GM18861 (cell line): ENCODE measurements at regions not wholly inside any gene's neighbourhood (a gene's known extent, or its start where the extent isn't known, plus 50 kb on each side); places are given as distances from the start of the nearest gene placed in this dataset.

Experiments
- ATAC-seq: cut with Tn5 transposase; IDR thresholded peaks from one replicate; pipeline ENCODE4 v1.9.1; 2021; ENCODE audit not compliant: unreplicated experiment

DNA sequence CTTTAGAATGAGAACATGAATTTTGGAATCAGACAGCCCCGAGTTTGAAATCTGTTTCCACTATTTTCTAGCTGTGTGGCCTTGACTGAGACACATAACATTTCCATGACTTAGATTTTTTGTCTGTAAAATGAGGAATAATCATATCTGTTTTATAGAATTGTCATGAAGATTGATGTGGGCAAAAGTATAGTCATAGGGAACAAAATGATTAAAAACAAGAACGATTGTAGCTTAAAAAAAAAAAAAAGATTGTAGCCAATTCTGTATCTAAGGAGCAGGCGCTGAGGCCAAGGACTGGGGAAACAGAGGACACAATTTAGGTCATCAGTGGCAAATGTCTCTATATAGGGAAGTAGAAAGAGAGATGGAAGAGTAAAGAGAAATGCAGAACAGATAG, 201.6 kb upstream of the C1QTNF7 start:
- no peak for ATAC-seq

DNA sequence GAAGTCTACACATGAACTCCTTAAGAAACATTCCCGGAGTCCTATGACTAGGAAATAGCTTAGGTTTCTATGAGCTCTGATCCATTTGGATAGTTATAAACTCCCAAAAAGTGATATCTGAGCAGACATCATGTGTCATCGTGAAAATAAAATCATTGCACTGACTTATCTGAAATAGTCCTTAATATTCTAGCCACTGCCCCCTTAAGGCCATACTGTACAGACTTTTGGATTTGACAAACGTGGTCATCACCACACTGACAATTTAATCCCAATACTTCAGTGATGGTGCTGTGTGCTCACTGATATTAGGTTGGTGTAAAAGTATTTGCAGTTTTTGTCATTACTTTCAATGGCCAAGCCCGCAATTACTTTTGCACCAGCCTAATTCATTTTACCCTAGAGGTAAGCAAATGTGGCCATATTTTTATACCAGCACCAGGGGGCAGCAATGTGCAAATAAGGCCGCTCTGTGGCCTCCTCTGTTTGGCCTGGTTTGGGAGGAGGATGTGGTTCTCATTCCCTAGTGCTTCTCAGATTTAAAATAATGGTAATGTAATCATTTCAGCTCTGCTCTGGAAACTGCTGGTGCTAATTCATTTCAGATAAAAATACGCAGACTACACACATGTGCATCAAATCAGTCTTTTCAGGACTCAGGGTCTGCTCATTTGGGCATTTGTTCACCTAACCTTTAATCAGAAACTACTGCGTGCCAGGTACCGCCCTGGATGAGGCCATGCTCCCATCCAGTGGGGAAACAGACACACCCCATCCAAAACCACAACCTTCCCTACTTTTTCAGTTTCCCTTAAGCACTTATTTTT, 196.4 kb upstream of the C1QTNF7 start:
- ATAC-seq, result peak; percentile 88

DNA sequence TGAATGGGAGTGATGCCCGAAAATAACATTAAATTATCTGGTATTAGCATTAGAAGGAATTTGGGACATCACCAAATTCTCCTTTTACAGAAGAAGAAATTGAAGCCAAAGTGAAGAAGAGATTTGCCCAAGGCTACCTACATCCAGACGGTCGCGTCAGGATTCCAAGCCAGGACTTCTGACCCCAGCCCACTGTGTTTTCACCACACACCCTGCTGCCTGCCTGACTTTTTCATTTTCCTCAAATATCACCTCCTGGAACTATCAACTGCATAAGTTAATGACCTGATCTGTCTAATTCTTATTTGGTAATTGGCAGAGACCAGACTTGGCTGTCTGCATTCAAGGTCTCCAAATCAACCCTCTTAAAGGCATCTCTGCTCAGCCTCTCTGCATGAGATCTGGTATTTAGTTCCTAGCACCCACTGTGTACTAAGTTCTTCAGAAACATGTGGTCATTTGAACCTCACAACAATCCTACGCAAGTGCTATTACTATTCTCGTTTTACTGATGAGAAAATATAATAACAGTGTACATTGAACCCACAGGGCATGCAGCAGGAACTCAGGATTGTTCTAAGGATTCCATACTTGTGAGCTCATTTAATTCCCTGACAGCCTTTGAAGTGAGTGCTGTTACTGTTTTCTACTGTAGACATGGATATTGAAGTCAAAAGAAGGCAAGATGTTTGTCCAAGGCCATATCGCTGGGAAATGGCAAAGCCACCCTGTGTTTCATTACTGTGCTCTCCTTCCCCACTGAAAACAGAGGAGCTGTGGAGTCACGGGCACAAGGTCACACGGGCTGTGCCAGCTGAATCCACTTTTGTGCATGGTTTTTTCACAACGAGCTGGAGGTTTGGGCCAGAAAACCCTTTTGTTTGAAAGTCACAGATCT, 195.2 kb upstream of the C1QTNF7 start:
- ATAC-seq, result no peak

DNA sequence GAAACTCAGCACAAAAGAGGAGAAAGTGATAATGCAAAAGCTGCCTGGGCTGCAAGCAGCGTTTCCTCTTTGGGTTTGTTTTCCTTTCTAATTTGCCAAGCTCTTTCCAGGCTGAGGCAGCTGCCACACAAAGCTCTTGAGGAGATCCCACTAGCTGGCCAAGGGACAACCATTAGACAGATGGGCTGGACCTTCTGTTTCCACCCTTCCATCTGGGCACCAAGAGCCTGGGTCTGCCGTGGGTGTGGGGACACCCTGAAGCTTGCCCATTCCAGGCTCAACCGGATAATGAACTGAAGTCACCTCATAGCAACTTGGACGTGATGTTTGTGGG, 194.6 kb upstream of the C1QTNF7 start:
- no peak for ATAC-seq

DNA sequence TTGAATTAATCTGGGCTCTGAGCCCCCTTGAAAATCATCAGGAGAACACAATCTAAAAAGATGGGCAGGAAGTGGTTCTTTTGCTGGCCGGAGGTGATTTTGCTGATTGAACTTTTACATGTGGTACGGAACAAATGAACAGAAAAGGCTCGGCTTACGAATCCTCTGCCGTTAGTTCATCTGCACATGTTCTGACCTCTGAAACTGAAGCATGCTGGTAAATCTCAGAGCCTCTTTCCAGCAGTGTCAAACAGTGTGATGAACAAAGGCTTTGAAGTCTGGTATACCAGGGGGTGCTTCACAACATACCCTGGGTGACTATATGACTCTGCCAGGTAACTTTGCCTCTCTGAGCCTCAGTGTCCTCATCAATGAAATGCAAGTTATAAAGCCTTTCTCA, 194.2 kb upstream of the C1QTNF7 start:
- ATAC-seq, result no peak

DNA sequence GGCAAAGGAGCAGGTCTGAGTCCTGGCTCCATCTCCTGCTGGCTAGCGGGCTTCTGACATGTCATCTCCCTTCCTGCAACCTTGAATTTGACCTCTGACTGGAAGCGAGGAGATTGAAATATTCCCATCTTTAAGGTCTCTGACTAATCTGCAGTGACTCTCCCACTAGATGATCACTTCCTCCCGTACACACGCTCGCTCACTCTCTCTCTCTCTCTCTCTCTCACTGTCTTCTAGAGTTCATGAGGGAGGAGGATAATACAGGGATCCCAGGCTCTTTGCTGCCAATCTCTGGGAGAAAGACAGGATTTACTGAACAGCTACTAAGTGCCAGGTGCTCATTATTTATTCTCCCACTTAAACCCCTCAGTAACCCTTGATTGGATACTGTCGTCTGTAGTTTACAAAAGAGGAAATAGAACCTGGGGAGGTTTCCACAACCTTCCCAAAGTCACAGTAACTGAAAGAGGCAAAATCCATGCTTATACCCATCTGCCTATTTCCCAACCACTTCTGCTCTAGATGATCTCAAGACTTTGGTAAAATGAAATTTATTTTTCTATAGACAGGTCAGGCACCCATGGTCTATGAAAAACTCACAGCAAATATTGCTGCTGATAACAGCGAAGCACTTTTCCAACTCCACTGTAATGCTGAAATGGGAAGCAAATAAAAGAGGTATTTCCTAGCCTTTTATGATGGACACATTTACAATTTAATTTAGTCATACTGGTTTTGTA, 193.5 kb upstream of the C1QTNF7 start:
- ATAC-seq, result no peak

DNA sequence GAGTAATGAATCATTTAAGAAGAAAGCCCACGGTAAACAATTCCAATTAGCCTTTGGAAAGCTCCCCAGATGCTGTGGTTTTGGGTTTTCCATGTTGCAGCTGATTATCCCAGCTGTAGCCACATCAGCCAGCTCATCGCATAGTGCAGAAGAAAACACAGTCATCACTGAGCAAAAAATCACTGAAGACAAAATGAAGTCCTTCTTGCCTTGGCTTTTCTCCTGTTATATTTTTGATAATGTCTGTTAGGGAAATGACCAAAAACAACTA, 193.0 kb upstream of the C1QTNF7 start:
- ATAC-seq, result no peak

DNA sequence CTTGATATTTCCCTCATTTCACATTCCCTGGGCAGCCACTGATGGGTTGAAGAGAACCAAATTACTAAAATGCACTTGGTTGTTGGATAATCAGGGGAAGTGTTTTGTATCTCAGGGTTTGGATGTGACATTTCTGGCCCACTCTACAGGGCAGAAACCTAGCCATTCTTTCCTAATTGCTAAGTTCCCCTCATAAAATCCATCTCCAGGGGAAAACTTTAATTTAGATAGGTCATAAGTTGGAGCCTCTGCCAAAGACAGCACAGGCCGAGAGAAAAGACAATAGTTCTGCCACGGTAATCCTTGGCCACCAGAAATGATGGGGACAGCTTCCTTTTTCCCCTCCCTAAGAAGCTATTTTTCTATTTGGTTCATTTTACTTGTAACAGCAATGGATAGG, 192.7 kb upstream of the C1QTNF7 start:
- no peak for ATAC-seq

DNA sequence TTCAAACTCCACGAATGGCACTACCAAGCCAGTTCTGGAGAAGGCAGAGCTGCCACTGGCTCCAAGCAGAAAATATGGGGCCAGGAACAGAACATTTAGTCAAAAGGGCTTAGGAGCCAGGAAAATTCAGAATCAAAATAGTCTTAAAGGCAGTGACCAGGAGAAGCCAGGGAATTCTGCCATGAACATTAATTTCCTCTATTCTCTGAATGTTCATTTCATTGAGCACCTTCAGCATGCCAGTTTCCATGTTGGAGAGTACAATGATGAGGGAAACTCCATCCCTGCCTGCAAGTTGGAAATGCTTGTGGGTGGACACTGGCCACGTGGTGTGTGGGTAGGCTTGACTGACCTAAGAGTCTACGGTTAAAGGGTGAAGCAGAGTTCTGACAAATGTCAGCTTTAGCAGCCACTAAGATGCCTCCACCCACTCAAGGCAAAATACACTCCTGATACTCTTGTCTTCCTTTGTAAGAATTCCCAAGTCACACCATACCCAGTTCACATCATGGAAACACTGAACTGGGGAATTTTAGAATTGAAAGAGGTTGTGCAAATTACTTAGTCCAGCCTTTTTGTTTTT, 190.1 kb upstream of the C1QTNF7 start:
- ATAC-seq, result no peak

DNA sequence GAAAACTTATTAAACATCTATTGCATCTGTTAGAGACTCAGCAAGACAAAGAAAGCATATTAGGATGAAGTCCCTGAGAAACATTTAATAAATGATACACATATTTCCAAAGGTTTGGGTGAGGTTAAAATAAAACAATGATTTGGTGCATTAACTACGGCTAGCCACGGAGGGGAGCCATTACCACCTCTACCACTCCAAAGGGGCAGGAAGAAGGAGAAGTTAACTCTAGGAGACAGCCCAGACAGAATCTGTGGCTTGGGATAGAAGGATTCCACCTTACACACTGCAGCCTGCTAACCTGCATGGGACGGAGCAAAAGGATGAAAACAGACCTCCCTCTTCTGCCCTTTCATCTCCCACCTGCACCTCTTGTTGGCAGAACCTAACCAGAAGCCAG, 189.1 kb upstream of the C1QTNF7 start:
- no peak for ATAC-seq

DNA sequence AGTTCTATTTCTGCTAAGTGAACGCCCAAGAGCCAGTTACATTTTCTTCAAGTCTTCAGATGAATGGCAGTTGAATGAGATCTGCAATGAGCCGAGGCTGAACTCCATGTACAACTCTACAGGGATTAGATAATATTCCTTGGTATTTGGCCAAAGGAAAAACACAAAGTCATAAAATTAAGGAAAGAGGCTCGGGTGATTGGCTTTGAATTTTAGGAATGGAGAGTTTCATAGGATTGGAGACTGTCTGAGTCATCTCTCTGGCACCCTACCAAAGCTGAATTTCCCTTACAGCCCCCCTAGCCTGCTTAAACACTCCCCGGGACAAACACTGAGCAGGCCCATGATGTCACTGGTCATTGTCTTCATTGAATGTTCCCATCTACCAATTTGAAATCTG, 188.0 kb upstream of the C1QTNF7 start:
- ATAC-seq, result no peak

DNA sequence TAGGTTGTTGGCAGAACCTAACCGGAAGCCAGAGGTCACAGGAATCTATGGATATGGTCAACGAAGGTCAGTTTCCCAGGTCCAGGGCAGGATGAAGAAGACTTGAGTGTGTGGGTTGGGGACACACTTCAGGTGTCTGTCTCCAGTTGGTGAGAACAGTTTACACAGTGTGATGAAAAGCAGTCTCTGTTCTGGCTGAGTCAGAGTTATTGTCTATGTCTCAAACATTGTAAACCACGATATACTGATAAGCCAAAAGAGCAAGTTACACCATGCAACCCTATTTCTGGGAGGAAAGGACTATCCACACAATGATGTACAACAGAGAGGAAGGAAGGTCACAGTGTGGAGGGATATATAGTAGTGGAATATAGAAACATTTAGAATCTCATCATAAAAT, 187.1 kb upstream of the C1QTNF7 start:
- no peak for ATAC-seq

DNA sequence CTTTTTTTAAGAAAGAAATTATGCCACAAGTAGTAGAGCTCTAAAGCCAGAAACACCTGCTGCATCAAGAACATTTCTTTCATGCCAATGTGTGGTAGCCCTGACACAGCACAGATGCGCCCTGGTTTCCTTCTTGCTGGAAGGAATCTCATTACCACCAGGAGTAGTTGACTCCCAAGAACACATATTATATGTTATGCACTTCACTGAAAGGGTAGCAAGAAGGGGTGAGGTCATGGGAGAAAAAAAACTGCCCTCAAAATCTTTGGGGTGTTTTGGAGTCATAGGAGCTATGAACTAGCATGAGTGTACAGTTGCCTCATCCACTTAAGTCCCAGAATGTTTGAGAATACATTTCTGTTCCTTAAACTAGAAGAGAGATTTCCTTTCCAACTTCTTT, 185.8 kb upstream of the C1QTNF7 start:
- ATAC-seq, result no peak

DNA sequence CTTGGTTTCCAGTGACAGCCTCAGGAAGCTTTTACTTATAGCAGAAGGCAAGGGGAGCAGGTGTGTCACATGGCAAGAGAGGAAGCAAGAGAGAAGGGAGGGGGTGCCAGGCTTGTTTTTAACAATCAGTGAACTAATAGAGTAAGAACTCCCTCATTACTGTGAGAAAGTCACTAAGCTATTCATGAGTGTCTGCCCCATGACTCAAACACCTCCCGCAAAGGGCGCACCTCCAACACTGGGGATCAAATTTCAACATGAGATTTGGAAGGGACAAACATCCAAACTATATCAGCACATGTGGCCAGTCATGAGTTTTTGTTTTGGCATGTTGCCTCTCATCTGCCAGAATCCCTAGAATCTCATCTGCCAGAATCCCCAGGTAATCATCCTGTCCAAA, 183.5 kb upstream of the C1QTNF7 start:
- ATAC-seq, result no peak

DNA sequence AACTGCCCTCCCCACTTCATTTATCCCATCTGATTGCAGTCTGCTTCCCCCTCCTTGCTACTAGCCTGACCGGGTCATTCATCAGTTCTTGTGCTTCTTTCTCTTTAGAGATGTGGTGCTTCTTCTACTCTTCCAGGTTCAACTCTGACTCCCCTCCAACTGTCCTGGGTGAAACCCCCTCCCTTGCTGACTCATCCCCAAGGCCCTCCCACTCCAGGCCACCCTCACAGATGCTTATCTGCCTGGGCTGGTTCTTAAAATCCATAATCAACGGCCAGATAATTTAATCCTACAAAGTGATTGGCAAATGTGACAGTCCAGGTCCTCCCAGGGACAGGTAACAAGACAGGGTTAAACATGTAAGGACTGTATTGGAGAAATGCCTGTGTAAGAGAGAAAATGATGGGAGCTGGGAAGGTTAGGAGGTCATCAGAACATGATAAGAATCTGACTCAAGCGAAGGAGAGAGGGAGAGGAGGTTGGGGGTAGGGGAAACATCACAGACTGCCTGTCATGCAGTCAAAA, 182.8 kb upstream of the C1QTNF7 start:
- ATAC-seq, result no peak

DNA sequence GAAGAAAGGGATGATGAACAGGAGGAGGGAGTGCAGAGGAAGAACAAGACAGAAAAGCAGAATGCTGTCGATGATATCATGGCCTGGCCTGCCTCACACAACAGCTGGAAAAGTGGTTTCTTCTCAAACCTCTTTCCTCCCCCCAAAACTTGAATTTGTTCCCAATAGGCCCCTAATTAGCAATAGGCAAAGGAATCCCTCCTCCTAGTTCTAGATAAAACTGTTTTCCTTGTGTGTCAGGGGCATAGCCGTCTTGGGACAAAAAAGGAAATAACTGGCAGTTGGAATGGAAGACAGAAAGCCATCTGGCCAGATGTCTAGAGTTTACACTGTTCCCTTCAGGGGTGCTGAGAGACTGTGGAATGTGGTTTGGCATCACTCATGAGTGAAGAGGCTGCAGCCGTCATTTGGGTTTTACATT, 177.8 kb upstream of the C1QTNF7 start:
- ATAC-seq, result no peak

DNA sequence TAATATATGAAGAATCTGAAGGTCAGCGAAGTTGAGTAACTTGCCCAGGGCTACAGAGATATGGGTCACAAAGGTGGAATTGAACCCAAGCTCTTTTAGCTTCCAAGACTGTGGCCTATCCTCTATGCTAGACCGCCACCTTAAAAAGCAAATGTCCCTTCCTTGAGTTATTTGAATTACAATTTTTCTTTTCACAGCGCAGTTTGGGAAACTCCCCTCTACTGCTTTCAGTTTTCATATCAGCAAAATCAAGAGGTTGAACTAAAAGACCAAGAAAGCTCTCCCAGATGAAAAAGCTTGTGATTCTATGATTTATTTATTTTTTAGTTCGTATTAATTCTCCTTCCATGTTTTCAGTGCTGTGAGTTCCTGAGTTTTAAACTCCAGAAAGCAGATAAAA, 174.5 kb upstream of the C1QTNF7 start:
- peak; percentile 85 for ATAC-seq

DNA sequence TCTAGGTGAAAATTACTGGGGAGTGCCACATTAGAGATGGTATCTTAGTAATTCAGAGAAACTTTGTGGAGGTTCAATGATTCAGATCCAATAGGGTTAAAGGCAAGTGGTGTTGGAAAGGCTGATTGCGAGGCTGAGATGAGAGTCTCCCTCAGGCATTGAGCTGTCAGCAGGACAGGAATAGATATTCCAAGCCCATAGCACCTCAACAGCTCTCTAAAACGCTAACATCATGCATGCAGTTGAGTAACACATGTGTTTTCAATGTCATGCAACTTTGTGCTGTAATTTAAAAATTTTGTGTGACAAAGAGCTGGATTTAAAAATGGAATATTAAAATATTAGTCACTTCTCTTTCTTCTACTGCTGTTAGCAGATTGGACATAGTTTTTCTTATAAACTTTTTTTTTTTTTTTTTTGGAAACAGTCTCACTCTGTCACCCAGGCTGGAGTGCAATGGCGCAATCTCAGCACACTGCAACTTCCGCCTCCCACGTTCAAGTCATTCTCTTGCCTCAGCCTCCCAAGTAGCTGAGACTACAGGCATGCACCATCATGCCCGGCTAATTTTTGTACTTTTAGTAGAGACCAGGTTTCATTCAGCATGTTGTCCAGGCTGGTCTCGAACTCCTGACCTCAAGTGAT, 173.5 kb upstream of the C1QTNF7 start:
- ATAC-seq, result no peak

DNA sequence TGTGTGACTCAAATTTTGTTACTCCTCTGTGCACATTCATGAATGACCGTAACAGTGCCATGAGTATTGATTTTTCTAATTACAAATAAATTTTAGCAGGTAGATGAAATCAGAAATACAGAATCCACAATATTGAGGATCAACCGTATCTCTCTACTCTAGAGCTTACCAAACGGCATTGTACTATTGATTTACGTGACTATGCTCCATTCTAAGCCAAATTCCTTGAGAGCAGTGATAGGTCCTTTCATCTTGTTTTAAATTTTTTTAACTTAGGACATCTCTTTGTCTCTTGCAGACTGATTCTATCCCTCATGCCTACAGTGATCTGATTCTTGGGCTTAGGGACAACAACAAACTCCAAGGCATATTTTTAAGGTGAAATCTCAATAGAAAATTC, 172.3 kb upstream of the C1QTNF7 start:
- ATAC-seq, result no peak

DNA sequence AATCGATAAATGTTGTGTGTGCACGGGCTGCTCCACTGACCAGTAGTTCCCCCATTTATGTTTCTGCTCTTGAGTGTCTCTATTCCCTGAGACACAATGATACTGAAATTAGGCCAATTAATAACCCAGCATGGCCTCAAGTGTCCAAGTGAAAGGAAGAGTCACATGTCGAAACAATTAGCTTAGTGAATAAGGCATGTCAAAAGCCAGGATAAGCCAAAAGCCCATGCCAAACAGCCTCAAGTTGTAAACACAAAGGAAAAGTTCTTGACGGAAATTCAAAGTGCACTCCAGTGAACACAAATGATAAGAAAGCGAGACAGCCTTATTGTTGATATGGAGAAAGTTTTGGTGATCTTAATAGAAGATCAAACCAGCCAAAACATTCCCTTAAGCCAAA, 167.1 kb upstream of the C1QTNF7 start:
- no peak for ATAC-seq

DNA sequence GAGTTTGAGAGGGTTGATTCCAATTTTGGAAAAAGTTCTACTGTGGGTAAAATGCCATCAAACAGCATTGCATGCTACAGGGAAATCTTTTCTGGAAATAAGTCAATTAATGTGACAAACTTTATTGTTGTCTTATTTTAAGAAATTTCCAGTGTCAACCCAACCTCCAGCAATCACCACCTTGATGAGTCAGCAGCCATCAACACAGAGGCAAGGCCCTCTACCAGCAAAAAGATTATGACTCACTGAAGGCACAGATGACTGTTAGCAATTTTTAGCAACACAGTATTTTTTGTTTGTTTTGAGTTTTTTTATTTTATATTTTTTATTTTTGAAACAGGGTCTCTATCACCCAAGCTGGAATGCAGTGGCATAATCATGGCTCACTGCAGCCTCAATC, 165.4 kb upstream of the C1QTNF7 start:
- no peak for ATAC-seq
